BLaER1 (cell line): ENCODE measurements at regions not wholly inside any gene's neighbourhood (a gene's known extent, or its start where the extent isn't known, plus 50 kb on each side); places are given as distances from the start of the nearest gene placed in this dataset.

Experiments
- H3K27ac ChIP-seq: shearing (Covaris generic); formaldehyde crosslinking; 2 replicates; pipeline ENCODE4 v1.8.1; 2022
- H3K27me3 ChIP-seq: shearing (Covaris generic); formaldehyde crosslinking; 2 replicates; pipeline ENCODE4 v1.8.1; 2022
- H3K36me3 ChIP-seq: shearing (Covaris generic); formaldehyde crosslinking; 2 replicates; pipeline ENCODE4 v1.8.1; 2022
- H3K4me1 ChIP-seq: shearing (Covaris generic); formaldehyde crosslinking; 2 replicates; pipeline ENCODE4 v1.8.1; 2022
- H3K4me2 ChIP-seq: shearing (Covaris generic); formaldehyde crosslinking; 2 replicates; pipeline ENCODE4 v1.8.1; 2022
- H3K4me3 ChIP-seq: shearing (Covaris generic); formaldehyde crosslinking; 2 replicates; pipeline ENCODE4 v1.8.1; 2022
- H3K9ac ChIP-seq: shearing (Covaris generic); formaldehyde crosslinking; 2 replicates; pipeline ENCODE4 v1.8.1; 2022
- H3K9me3 ChIP-seq: shearing (Covaris generic); formaldehyde crosslinking; 2 replicates; pipeline ENCODE4 v1.8.1; 2022
- H4K20me1 ChIP-seq: shearing (Covaris generic); formaldehyde crosslinking; 2 replicates; pipeline ENCODE4 v1.8.1; 2022
- Cebpa-rat ChIP-seq: shearing (Covaris generic); IDR thresholded peaks from 2 replicates; pipeline ENCODE4 v1.8.1; 2022

GRCh38 chr6:141174932-141175331, 957.8 kb upstream of the GJE1 start:
- Histone ChIP-seq H3K9ac (no peak overlapping the region), H3K4me3 (no peak overlapping the region), H3K4me1 (no peaks in the 10 kb centered on the region), H3K27me3 (no peaks in the 10 kb centered on the region), H3K27ac (no peak overlapping the region), H3K4me2 (no peak overlapping the region), H3K9me3 (peaks cover 15% of the 10 kb centered on the region; the same call in 1 of the 2 replicates), H4K20me1 (no peaks in the 10 kb centered on the region), H3K36me3 (no peaks in the 10 kb centered on the region)
- TF ChIP-seq Cebpa-rat, result no peak

- no peak overlapping the region for H3K27ac ChIP-seq
- no peaks in the 10 kb centered on the region for H4K20me1 ChIP-seq
- H3K4me3 ChIP-seq, result no peak overlapping the region
- H3K9ac ChIP-seq, result no peak overlapping the region
- TF ChIP-seq Cebpa-rat, result no peak
- H3K36me3 ChIP-seq, result no peaks in the 10 kb centered on the region
- no peaks in the 10 kb centered on the region for H3K27me3 ChIP-seq
- H3K9me3 ChIP-seq, result peaks cover 16% of the 10 kb centered on the region; the same call in 1 of the 2 replicates
- H3K4me2 ChIP-seq, result no peak overlapping the region
- H3K4me1 ChIP-seq, result no peaks in the 10 kb centered on the region
These were observed 959.2 kb upstream of the GJE1 start for GRCh38 chr6:141173529-141173928.

GRCh38 chr6:141169419-141169818, 963.3 kb upstream of the GJE1 start:
- no peaks in the 10 kb centered on the region for H3K4me1 ChIP-seq
- no peaks in the 10 kb centered on the region for H3K27me3 ChIP-seq
- no peak overlapping the region for H3K4me2 ChIP-seq
- H3K9ac ChIP-seq, result no peak overlapping the region
- no peak overlapping the region for H3K4me3 ChIP-seq
- no peaks in the 10 kb centered on the region for H4K20me1 ChIP-seq
- TF ChIP-seq Cebpa-rat, result no peak
- H3K9me3 ChIP-seq, result peaks cover 9% of the 10 kb centered on the region; the same call in 1 of the 2 replicates
- no peak overlapping the region for H3K27ac ChIP-seq
- no peaks in the 10 kb centered on the region for H3K36me3 ChIP-seq

GRCh38 chr6:141167945-141168344, 964.8 kb upstream of the GJE1 start:
- Histone ChIP-seq H3K4me2 (no peak overlapping the region), H3K27ac (no peak overlapping the region), H3K9me3 (peaks cover 9% of the 10 kb centered on the region; the same call in 1 of the 2 replicates), H3K4me1 (no peaks in the 10 kb centered on the region), H3K27me3 (no peaks in the 10 kb centered on the region), H3K36me3 (no peaks in the 10 kb centered on the region), H4K20me1 (no peaks in the 10 kb centered on the region), H3K9ac (no peak overlapping the region), H3K4me3 (no peak overlapping the region)
- no peak for TF ChIP-seq Cebpa-rat

GRCh38 chr6:141165002-141165665, 967.6 kb upstream of the GJE1 start:
- Histone ChIP-seq H3K27me3 (no peaks in the 10 kb centered on the region), H3K4me1 (no peaks in the 10 kb centered on the region), H4K20me1 (no peaks in the 10 kb centered on the region), H3K4me2 (no peak overlapping the region), H3K27ac (no peak overlapping the region), H3K4me3 (no peak overlapping the region), H3K9me3 (peaks cover 9% of the 10 kb centered on the region; the same call in 1 of the 2 replicates), H3K36me3 (no peaks in the 10 kb centered on the region), H3K9ac (no peak overlapping the region)
- TF ChIP-seq Cebpa-rat, result no peak

GRCh38 chr6:141164042-141164743, 968.5 kb upstream of the GJE1 start:
- Histone ChIP-seq H3K9ac (no peak overlapping the region), H3K4me1 (no peaks in the 10 kb centered on the region), H4K20me1 (no peaks in the 10 kb centered on the region), H3K27ac (no peak overlapping the region), H3K4me2 (no peak overlapping the region), H3K36me3 (no peaks in the 10 kb centered on the region), H3K4me3 (no peak overlapping the region), H3K27me3 (no peaks in the 10 kb centered on the region), H3K9me3 (peaks cover 9% of the 10 kb centered on the region; the same call in 1 of the 2 replicates)
- no peak for TF ChIP-seq Cebpa-rat

- Histone ChIP-seq H3K4me3 (no peak overlapping the region), H3K9me3 (peaks cover 4% of the 10 kb centered on the region; the same call in 1 of the 2 replicates), H3K27ac (no peak overlapping the region), H4K20me1 (no peaks in the 10 kb centered on the region), H3K9ac (no peak overlapping the region), H3K4me1 (no peaks in the 10 kb centered on the region), H3K36me3 (no peaks in the 10 kb centered on the region), H3K4me2 (no peak overlapping the region), H3K27me3 (no peaks in the 10 kb centered on the region)
- TF ChIP-seq Cebpa-rat, result no peak
These were observed 969.6 kb upstream of the GJE1 start for GRCh38 chr6:141163107-141163506.

- no peak overlapping the region for H3K4me3 ChIP-seq
- H3K27me3 ChIP-seq, result no peaks in the 10 kb centered on the region
- no peaks in the 10 kb centered on the region for H4K20me1 ChIP-seq
- no peak overlapping the region for H3K4me2 ChIP-seq
- no peaks in the 10 kb centered on the region for H3K4me1 ChIP-seq
- no peak for TF ChIP-seq Cebpa-rat
- no peak overlapping the region for H3K9ac ChIP-seq
- no peaks in the 10 kb centered on the region for H3K36me3 ChIP-seq
- H3K9me3 ChIP-seq, result no peaks in the 10 kb centered on the region
- H3K27ac ChIP-seq, result no peak overlapping the region
These were observed 974.0 kb upstream of the GJE1 start for GRCh38 chr6:141158740-141159139.

GRCh38 chr6:141153563-141153962, 979.2 kb upstream of the GJE1 start:
- Histone ChIP-seq H3K9ac (no peak overlapping the region), H3K36me3 (no peaks in the 10 kb centered on the region), H4K20me1 (no peaks in the 10 kb centered on the region), H3K9me3 (no peaks in the 10 kb centered on the region), H3K4me1 (no peaks in the 10 kb centered on the region), H3K4me2 (no peak overlapping the region), H3K27me3 (no peaks in the 10 kb centered on the region), H3K4me3 (no peak overlapping the region), H3K27ac (no peak overlapping the region)
- no peak for TF ChIP-seq Cebpa-rat

GRCh38 chr6:141152951-141153350, 979.8 kb upstream of the GJE1 start:
- Histone ChIP-seq H3K9ac (no peak overlapping the region), H3K36me3 (no peaks in the 10 kb centered on the region), H3K4me1 (no peaks in the 10 kb centered on the region), H3K4me3 (no peak overlapping the region), H3K27ac (no peak overlapping the region), H3K9me3 (no peaks in the 10 kb centered on the region), H4K20me1 (no peaks in the 10 kb centered on the region), H3K27me3 (no peaks in the 10 kb centered on the region), H3K4me2 (no peak overlapping the region)
- no peak for TF ChIP-seq Cebpa-rat
